ENCODE measurements at regions not wholly inside any gene's neighbourhood (a gene's known extent, or its start where the extent isn't known, plus 50 kb on each side); places are given as distances from the start of the nearest gene placed in this dataset.

DNA sequence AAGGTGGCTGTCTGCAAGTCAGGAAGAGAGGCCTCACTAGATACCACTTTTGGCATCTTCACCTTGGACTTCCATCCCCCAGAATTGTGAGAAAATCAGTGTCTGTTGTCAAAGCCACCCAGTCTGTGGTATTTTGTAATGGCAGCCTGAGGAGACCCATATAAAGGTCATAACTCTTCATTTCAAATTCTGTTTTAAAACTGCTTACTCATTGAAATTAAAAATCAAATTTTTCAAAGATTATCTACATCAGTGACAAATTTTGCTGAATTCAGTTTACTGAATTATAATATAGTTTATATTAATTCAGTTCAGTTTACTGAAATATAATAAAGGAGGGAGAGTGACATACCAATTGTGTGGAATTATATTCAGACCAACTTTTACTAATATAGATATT is 133.1 kb upstream of the IL15 start:
- H3K4me3 ChIP-seq (ENCODE audit: low read depth in 1 of 2, low read length in 2 of 2), result no peak overlapping the region
- TF ChIP-seq, protein P1, sequence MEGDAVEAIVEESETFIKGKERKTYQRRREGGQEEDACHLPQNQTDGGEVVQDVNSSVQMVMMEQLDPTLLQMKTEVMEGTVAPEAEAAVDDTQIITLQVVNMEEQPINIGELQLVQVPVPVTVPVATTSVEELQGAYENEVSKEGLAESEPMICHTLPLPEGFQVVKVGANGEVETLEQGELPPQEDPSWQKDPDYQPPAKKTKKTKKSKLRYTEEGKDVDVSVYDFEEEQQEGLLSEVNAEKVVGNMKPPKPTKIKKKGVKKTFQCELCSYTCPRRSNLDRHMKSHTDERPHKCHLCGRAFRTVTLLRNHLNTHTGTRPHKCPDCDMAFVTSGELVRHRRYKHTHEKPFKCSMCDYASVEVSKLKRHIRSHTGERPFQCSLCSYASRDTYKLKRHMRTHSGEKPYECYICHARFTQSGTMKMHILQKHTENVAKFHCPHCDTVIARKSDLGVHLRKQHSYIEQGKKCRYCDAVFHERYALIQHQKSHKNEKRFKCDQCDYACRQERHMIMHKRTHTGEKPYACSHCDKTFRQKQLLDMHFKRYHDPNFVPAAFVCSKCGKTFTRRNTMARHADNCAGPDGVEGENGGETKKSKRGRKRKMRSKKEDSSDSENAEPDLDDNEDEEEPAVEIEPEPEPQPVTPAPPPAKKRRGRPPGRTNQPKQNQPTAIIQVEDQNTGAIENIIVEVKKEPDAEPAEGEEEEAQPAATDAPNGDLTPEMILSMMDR (IDR thresholded peaks at IDR 0.05; ENCODE audit: borderline replicate concordance, extremely low read depth, low read length, poor library complexity, severe bottlenecking), result no peak
- no peak for TF ChIP-seq EZH2 (IDR thresholded peaks at IDR 0.05; ENCODE audit: borderline replicate concordance, low read depth, low read length, severe bottlenecking)
- H3K27ac ChIP-seq (ENCODE audit: low read length), result no peak overlapping the region
- H4K20me1 ChIP-seq (ENCODE audit: insufficient read depth, low read length), result no peaks in the 10 kb centered on the region
- H3K9me3 ChIP-seq (ENCODE audit: insufficient read depth, low read length, severe bottlenecking), result no peaks in the 10 kb centered on the region
- no peaks in the 10 kb centered on the region for H3K4me1 ChIP-seq (ENCODE audit: insufficient read depth, low read length)
- H3K27me3 ChIP-seq (ENCODE audit: insufficient read depth, low read length, poor library complexity), result no peaks in the 10 kb centered on the region
- H3K9ac ChIP-seq (ENCODE audit: low read depth, low read length), result no peak overlapping the region
- ATAC-seq (ENCODE audit: insufficient read depth, low read depth), result no peak
- H2AFZ ChIP-seq (ENCODE audit: low read depth, low read length), result no peak overlapping the region
- H3K4me2 ChIP-seq (ENCODE audit: insufficient read depth, low read length), result no peak overlapping the region
- DNase-seq, result no peak
- no peaks in the 10 kb centered on the region for H3K36me3 ChIP-seq (ENCODE audit: insufficient read depth, low read length)
- H3K79me2 ChIP-seq (ENCODE audit: insufficient read depth, low read length), result no peaks in the 10 kb centered on the region

GRCh38 chr4:141511055-141511454 is 125.3 kb upstream of the IL15 start:
- Histone ChIP-seq H3K27me3 (ENCODE audit: insufficient read depth, low read length, poor library complexity) (no peaks in the 10 kb centered on the region), H4K20me1 (ENCODE audit: insufficient read depth, low read length) (no peaks in the 10 kb centered on the region), H3K79me2 (ENCODE audit: insufficient read depth, low read length) (no peaks in the 10 kb centered on the region), H3K9ac (ENCODE audit: low read depth, low read length) (no peak overlapping the region), H2AFZ (ENCODE audit: low read depth, low read length) (no peak overlapping the region), H3K36me3 (ENCODE audit: insufficient read depth, low read length) (no peaks in the 10 kb centered on the region), H3K4me2 (ENCODE audit: insufficient read depth, low read length) (no peak overlapping the region), H3K4me1 (ENCODE audit: insufficient read depth, low read length) (no peaks in the 10 kb centered on the region), H3K4me3 (ENCODE audit: low read depth in 1 of 2, low read length in 2 of 2) (no peak overlapping the region), H3K9me3 (ENCODE audit: insufficient read depth, low read length, severe bottlenecking) (peaks cover 5% of the 10 kb centered on the region), H3K27ac (ENCODE audit: low read length) (no peak overlapping the region)
- DNase-seq (no peak), ATAC-seq (ENCODE audit: insufficient read depth, low read depth) (no peak)
- TF ChIP-seq, protein P1 (IDR thresholded peaks at IDR 0.05; ENCODE audit: borderline replicate concordance, extremely low read depth, low read length, poor library complexity, severe bottlenecking), result no peak
- no peak for TF ChIP-seq EZH2 (IDR thresholded peaks at IDR 0.05; ENCODE audit: borderline replicate concordance, low read depth, low read length, severe bottlenecking)

DNA sequence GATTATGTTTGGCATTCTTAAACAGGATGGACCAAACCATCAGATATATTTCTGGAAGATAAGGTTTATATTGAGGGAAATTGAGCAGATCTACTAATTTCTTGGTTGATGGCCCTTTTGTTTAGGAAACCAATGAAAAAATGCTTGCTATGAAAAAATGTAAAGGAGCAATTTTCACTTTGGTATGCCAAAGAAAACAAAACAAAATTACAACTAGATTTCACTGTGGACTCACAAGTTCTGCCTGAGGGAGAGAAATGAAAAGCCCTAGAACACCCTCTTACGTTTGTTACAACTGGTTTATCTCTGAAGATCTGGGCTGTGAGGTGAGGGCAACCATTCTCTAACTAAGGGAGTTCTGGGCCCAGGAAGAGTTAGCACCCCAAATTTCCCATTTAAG is 122.5 kb upstream of the IL15 start:
- H3K27ac ChIP-seq (ENCODE audit: low read length), result no peak overlapping the region
- no peaks in the 10 kb centered on the region for H3K27me3 ChIP-seq (ENCODE audit: insufficient read depth, low read length, poor library complexity)
- TF ChIP-seq, protein P1 (IDR thresholded peaks at IDR 0.05; ENCODE audit: borderline replicate concordance, extremely low read depth, low read length, poor library complexity, severe bottlenecking), result no peak
- TF ChIP-seq EZH2 (IDR thresholded peaks at IDR 0.05; ENCODE audit: borderline replicate concordance, low read depth, low read length, severe bottlenecking), result no peak
- H3K9ac ChIP-seq (ENCODE audit: low read depth, low read length), result no peak overlapping the region
- DNase-seq, result no peak
- no peak overlapping the region for H3K4me2 ChIP-seq (ENCODE audit: insufficient read depth, low read length)
- no peaks in the 10 kb centered on the region for H3K79me2 ChIP-seq (ENCODE audit: insufficient read depth, low read length)
- no peaks in the 10 kb centered on the region for H3K4me1 ChIP-seq (ENCODE audit: insufficient read depth, low read length)
- H2AFZ ChIP-seq (ENCODE audit: low read depth, low read length), result no peak overlapping the region
- H3K4me3 ChIP-seq (ENCODE audit: low read depth in 1 of 2, low read length in 2 of 2), result no peak overlapping the region
- ATAC-seq (ENCODE audit: insufficient read depth, low read depth), result no peak
- no peaks in the 10 kb centered on the region for H4K20me1 ChIP-seq (ENCODE audit: insufficient read depth, low read length)
- H3K36me3 ChIP-seq (ENCODE audit: insufficient read depth, low read length), result no peaks in the 10 kb centered on the region
- peaks cover 5% of the 10 kb centered on the region for H3K9me3 ChIP-seq (ENCODE audit: insufficient read depth, low read length, severe bottlenecking)

- ATAC-seq (ENCODE audit: insufficient read depth, low read depth) (no peak), DNase-seq (no peak)
- H3K9me3 ChIP-seq (ENCODE audit: insufficient read depth, low read length, severe bottlenecking), result no peaks in the 10 kb centered on the region
- no peak overlapping the region for H3K27ac ChIP-seq (ENCODE audit: low read length)
- H3K79me2 ChIP-seq (ENCODE audit: insufficient read depth, low read length), result no peaks in the 10 kb centered on the region
- no peak for TF ChIP-seq EZH2 (IDR thresholded peaks at IDR 0.05; ENCODE audit: borderline replicate concordance, low read depth, low read length, severe bottlenecking)
- no peak overlapping the region for H2AFZ ChIP-seq (ENCODE audit: low read depth, low read length)
- H3K27me3 ChIP-seq (ENCODE audit: insufficient read depth, low read length, poor library complexity), result no peaks in the 10 kb centered on the region
- no peak overlapping the region for H3K9ac ChIP-seq (ENCODE audit: low read depth, low read length)
- no peak overlapping the region for H3K4me3 ChIP-seq (ENCODE audit: low read depth in 1 of 2, low read length in 2 of 2)
- no peaks in the 10 kb centered on the region for H3K4me1 ChIP-seq (ENCODE audit: insufficient read depth, low read length)
- no peak overlapping the region for H3K4me2 ChIP-seq (ENCODE audit: insufficient read depth, low read length)
- H4K20me1 ChIP-seq (ENCODE audit: insufficient read depth, low read length), result no peaks in the 10 kb centered on the region
- H3K36me3 ChIP-seq (ENCODE audit: insufficient read depth, low read length), result no peaks in the 10 kb centered on the region
Observed at GRCh38 chr4:141518222-141518621, 118.2 kb upstream of the IL15 start.

All from DND-41 (cell line).